Karpas-422 (cell line): ENCODE measurements at regions not wholly inside any gene's neighbourhood (a gene's known extent, or its start where the extent isn't known, plus 50 kb on each side); places are given as distances from the start of the nearest gene placed in this dataset.

Source experiments
- DNase-seq: peaks from one replicate; pipeline ENCODE4 v3.0.0-alpha.2; 2015
- H2AFZ ChIP-seq: fragments of 200-600 bp; sonication (generic); 2 replicates; pipeline ENCODE4 v1.6.1; 2014; ENCODE audit warnings: antibody characterized with exemption, low read length, mixed read lengths
- H3K27ac ChIP-seq: fragments of 200-600 bp; sonication (generic); 2 replicates; pipeline ENCODE4 v1.5.1; 2014; ENCODE audit warnings: mild to moderate bottlenecking, low read length, moderate library complexity
- H3K27me3 ChIP-seq: fragments of 200-600 bp; sonication (generic); 2 replicates; pipeline ENCODE4 v1.6.1; 2014; ENCODE audit warnings: low read length, mixed read lengths
- H3K36me3 ChIP-seq: fragments of 200-600 bp; sonication (generic); 2 replicates; pipeline ENCODE4 v1.6.1; 2014; ENCODE audit warnings: low read length, mixed read lengths; ENCODE audit not compliant: insufficient read depth
- H3K4me1 ChIP-seq: fragments of 200-600 bp; sonication (generic); 2 replicates; pipeline ENCODE4 v1.6.1; 2014; ENCODE audit warnings: mild to moderate bottlenecking, low read length, mixed read lengths
- H3K4me2 ChIP-seq: fragments of 200-600 bp; sonication (generic); 2 replicates; pipeline ENCODE4 v1.6.1; 2014; ENCODE audit warnings: low read length, low read depth, mild to moderate bottlenecking; ENCODE audit not compliant: poor library complexity, severe bottlenecking
- H3K4me3 ChIP-seq: fragments of 200-600 bp; sonication (generic); 2 replicates; pipeline ENCODE4 v1.5.1; 2014; ENCODE audit warnings: mild to moderate bottlenecking, antibody characterized with exemption, low read length, mixed read lengths
- H3K79me2 ChIP-seq: fragments of 200-600 bp; sonication (generic); 2 replicates; pipeline ENCODE4 v1.6.1; 2014; ENCODE audit warnings: mild to moderate bottlenecking, low read length, mixed read lengths
- H3K9ac ChIP-seq: fragments of 200-600 bp; sonication (generic); 2 replicates; pipeline ENCODE4 v1.6.0; 2014; ENCODE audit warnings: low read length
- H3K9me2 ChIP-seq: fragments of 200-600 bp; sonication (generic), shearing (Covaris generic); replicated peaks from 2 replicates; pipeline ENCODE4 v1.6.0; 2014; ENCODE audit warnings: mild to moderate bottlenecking, low read length, moderate library complexity; ENCODE audit not compliant: insufficient read depth
- H3K9me3 ChIP-seq: fragments of 300-700, 200-600 bp; sonication (generic); 2 replicates; pipeline ENCODE4 v1.6.1; 2014; ENCODE audit warnings: low read length, mixed read lengths
- H4K20me1 ChIP-seq: fragments of 200-600 bp; sonication (generic); 2 replicates; pipeline ENCODE4 v1.6.1; 2014; ENCODE audit warnings: mild to moderate bottlenecking, antibody characterized with exemption, low read length, low read depth; ENCODE audit not compliant: insufficient read depth

DNA sequence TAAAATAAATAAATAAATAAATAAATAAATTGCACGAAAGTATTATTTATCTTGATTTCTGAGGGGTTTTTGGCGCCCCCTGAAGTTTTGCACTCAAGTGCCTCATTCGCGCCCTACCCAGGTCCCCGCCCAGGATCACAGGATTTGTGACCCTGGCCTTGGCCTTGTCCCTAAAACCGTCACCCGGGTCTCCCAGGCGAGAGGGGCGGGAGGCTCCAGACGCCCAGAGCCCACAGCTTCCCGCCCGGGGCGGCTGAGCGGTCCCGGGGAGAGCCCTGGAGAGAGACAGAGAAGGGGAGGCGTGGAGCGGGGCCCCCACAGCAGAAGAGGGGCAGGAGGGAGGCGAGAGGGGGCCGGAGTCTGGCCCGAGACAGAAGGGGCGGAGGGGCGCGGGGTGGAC is 91.8 kb upstream of the CASZ1 start:
- H3K79me2 ChIP-seq = no peaks in the 10 kb centered on the region
- H3K9ac ChIP-seq = no peak overlapping the region
- no peak overlapping the region for H3K4me2 ChIP-seq
- no peak overlapping the region for H3K4me3 ChIP-seq
- H2AFZ ChIP-seq = no peak overlapping the region
- no peaks in the 10 kb centered on the region for H3K4me1 ChIP-seq
- DNase-seq = no peak
- H3K9me3 ChIP-seq = no peaks in the 10 kb centered on the region
- H3K27ac ChIP-seq = no peak overlapping the region
- H3K36me3 ChIP-seq = no peaks in the 10 kb centered on the region
- H3K9me2 ChIP-seq = no peaks in the 10 kb centered on the region
- H3K27me3 ChIP-seq = no peaks in the 10 kb centered on the region
- no peaks in the 10 kb centered on the region for H4K20me1 ChIP-seq

DNA sequence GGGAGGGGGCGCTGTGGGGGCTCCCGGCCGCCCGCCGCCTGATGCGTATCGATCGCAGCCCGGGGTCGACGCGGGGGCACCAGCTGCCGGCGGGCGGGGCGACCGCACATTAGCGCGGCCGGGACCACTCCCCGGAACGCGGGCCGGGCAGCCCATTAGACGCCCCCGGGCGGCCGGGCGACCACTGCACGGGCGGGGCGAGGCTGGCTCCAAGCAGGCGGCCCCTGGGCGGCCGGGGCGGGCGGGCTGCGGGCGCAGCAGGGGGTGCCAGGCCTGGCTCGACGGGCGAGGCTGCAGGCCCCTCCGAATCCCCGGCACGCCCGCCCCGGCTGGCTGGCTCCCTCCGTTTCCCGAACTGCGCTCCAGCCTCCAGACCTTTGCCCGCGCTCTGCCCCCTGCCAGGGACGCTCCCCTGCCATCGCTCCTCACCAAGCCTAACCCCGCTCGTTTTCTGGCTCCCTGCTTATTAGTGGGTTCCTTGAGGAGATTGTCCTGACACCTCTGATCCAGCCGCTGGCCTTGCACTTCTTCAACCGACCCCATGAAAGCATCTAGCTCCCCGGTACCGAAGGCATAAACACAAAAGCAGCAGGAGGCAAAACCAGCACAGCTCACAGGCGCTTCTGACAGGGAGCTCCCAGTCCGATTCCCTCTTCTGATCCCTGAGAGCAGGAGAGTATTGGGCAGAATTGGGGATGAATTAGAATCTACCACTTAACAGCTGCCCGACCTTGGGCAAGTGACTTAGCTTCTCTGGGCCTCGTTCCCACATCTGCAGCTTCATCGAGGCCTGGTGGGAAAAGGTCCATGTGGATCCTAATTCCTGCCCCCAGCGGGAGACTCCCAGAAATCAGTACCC is 92.6 kb upstream of the CASZ1 start:
- H3K4me3 ChIP-seq = no peak overlapping the region
- no peaks in the 10 kb centered on the region for H3K9me2 ChIP-seq
- no peak overlapping the region for H3K4me2 ChIP-seq
- no peaks in the 10 kb centered on the region for H3K79me2 ChIP-seq
- no peak overlapping the region for H2AFZ ChIP-seq
- H3K36me3 ChIP-seq = no peaks in the 10 kb centered on the region
- no peak for DNase-seq
- no peaks in the 10 kb centered on the region for H3K9me3 ChIP-seq
- H3K27ac ChIP-seq = no peak overlapping the region
- no peaks in the 10 kb centered on the region for H3K27me3 ChIP-seq
- no peaks in the 10 kb centered on the region for H4K20me1 ChIP-seq
- H3K9ac ChIP-seq = no peak overlapping the region
- no peaks in the 10 kb centered on the region for H3K4me1 ChIP-seq

DNA sequence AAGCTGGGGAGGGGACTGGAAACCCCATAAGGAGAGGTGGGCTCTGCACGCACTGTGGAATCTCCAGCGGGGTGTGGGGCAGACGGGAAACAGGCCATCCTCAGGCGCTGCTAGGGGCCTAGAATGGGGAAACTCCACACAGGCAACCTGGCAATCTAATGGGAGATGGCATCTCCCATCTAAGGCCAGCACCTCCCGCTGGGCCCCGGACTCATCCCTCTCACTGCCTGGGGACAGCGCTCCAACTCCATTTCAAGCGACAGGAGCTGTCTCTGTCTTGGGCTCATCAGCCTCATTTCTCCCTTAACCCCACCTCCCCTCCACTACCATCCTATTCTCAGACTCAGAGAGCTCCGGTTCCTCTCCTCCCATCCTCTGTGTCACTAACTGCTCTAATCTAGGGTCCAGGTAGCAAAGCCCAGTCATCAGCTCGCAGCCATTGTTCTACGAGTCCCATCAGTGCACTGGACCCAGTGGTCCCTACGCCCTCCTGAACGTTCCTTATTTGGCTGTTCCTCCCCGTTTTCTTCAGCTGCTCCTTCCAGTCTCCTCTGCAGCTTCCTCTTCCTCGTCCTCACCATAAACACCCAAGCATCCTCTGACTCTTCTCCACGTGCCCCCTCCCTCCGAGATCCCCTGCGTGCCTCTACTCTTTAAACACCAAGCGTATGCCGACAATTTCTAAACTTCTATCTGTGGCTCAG is 93.4 kb upstream of the CASZ1 start:
- Histone ChIP-seq H3K4me2 (no peak overlapping the region), H3K4me1 (no peaks in the 10 kb centered on the region), H2AFZ (no peak overlapping the region), H3K27ac (no peak overlapping the region), H3K4me3 (no peak overlapping the region), H4K20me1 (no peaks in the 10 kb centered on the region), H3K79me2 (no peaks in the 10 kb centered on the region), H3K27me3 (no peaks in the 10 kb centered on the region), H3K36me3 (no peaks in the 10 kb centered on the region), H3K9ac (no peak overlapping the region), H3K9me3 (no peaks in the 10 kb centered on the region), H3K9me2 (no peaks in the 10 kb centered on the region)
- no peak for DNase-seq

DNA sequence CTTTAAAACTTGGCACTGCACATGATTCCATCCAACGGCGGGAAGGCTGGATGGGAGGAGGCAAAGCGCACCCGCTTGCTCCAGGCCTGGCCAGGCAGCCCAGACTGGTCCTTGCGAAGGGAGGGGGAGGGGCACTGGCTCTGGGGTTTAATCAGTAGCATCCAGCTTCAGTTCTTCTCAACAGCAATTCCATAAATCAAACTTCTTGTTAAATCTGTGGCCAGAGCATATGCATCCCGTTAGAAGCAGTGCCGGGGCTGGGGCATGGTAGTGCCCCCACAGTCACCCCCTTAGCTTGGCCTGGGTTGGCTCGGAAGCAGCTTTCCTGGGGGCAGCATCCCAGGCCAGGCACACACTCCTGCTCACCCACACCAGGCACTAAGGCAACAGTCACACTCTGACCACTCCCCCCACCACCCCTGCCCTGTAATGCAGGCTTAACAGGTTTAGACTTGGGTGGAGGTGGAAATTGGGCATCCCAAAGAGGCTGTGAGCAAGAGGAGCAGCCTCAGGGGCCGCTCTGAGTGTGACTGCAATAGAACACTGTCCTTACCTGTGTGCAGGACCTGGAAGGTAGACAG is 94.1 kb upstream of the CASZ1 start:
- H2AFZ ChIP-seq = no peak overlapping the region
- H3K4me1 ChIP-seq = no peaks in the 10 kb centered on the region
- no peaks in the 10 kb centered on the region for H3K36me3 ChIP-seq
- no peaks in the 10 kb centered on the region for H3K9me2 ChIP-seq
- no peaks in the 10 kb centered on the region for H3K27me3 ChIP-seq
- no peak overlapping the region for H3K4me2 ChIP-seq
- H4K20me1 ChIP-seq = no peaks in the 10 kb centered on the region
- H3K4me3 ChIP-seq = no peak overlapping the region
- no peak overlapping the region for H3K9ac ChIP-seq
- no peak for DNase-seq
- no peaks in the 10 kb centered on the region for H3K9me3 ChIP-seq
- no peak overlapping the region for H3K27ac ChIP-seq
- H3K79me2 ChIP-seq = no peaks in the 10 kb centered on the region

DNA sequence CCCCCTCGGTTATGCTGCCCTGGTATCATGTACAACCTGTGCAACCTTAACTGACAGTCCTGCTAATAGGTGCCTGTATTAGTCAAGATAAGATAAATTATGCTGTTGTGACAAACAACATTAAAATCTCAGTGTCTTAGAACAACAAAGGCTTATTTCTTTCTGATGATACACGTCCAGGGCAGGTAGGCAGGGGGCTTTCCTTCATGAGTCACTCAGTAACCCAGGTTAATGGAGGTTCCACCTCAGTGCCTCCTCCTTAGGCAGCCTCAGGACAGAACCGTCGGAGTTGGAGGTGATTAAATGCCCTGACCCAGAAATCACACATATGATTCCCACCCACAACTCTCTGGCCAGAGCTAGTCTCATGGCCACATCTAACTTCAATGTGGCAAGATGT is 94.6 kb upstream of the CASZ1 start:
- H4K20me1 ChIP-seq = no peaks in the 10 kb centered on the region
- no peaks in the 10 kb centered on the region for H3K27me3 ChIP-seq
- H3K4me1 ChIP-seq = no peaks in the 10 kb centered on the region
- no peaks in the 10 kb centered on the region for H3K79me2 ChIP-seq
- H3K36me3 ChIP-seq = no peaks in the 10 kb centered on the region
- no peaks in the 10 kb centered on the region for H3K9me2 ChIP-seq
- H3K4me2 ChIP-seq = no peak overlapping the region
- no peak overlapping the region for H3K27ac ChIP-seq
- H3K9me3 ChIP-seq = no peaks in the 10 kb centered on the region
- H2AFZ ChIP-seq = no peak overlapping the region
- no peak for DNase-seq
- H3K4me3 ChIP-seq = no peak overlapping the region
- H3K9ac ChIP-seq = no peak overlapping the region

DNA sequence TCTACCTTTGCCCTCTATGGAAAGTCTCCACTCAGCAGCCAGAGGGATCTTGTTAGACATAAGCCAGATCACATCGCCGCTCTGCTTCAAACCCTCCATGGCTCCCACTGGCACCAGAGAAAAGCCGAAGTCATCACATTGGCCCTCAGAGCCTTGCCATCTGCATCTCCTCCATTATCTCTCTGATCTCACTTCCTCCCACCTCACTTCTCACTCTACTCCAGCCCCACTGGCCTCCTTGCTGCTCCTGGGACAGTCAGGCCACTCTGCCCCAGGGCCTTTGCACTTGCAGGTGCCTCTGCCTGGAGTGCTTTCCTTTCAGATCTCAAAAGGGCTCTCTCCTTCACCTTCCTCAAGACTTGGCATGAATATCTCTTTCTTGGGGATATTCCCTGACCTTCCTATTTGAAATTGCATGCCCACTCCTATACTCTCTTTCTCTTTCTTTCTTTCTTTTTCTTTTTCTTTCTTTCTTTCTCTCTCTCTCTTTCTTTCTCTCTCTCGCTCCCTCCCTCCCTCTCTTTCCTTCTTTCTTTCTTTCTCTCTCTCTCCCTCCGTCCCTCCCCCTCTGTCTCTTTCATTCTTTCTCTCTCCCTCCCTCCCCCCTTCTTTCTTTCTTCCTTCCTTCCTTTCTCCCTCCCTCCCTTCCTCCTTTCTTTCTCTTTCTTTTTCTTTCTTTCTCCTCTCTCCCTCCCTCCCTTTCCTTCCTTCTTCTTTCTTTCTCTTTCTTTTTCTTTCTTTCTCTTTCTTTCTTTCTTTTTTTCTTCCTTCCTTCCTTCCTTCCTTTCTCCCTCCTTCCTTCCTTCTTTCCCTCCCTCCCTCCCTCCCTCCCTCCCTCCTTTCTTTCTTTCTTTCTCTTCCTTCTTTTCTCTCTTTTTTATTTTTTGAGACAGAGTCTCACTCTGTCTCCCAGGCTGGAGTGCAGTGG is 96.0 kb upstream of the CASZ1 start:
- H3K4me1 ChIP-seq = no peaks in the 10 kb centered on the region
- no peaks in the 10 kb centered on the region for H3K9me2 ChIP-seq
- H3K79me2 ChIP-seq = no peaks in the 10 kb centered on the region
- no peaks in the 10 kb centered on the region for H3K27me3 ChIP-seq
- H3K27ac ChIP-seq = no peak overlapping the region
- H3K9me3 ChIP-seq = no peaks in the 10 kb centered on the region
- no peaks in the 10 kb centered on the region for H4K20me1 ChIP-seq
- H2AFZ ChIP-seq = no peak overlapping the region
- no peak overlapping the region for H3K4me2 ChIP-seq
- no peaks in the 10 kb centered on the region for H3K36me3 ChIP-seq
- H3K9ac ChIP-seq = no peak overlapping the region
- no peak overlapping the region for H3K4me3 ChIP-seq
- no peak for DNase-seq

DNA sequence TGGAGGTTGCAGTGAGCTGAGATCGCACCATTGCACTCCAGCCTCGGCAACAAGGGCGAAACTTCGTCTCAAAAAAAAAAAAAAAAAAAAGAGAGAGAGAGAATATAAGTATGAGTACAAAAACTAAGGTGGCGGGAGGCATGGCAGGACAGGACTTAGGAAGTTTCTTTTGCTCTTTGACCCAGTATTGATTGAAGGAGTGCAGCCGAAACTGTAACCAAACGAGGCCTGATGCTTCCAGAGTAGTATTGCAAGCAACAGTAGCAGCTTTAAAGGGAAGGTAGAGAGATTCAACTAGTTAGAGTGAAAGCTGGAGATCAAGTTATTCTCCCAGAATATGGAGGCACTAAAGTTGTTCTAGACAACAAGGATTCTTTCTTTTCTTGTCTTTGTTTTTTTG is 99.2 kb upstream of the CASZ1 start:
- H3K36me3 ChIP-seq = no peaks in the 10 kb centered on the region
- H3K79me2 ChIP-seq = no peaks in the 10 kb centered on the region
- no peak overlapping the region for H3K4me3 ChIP-seq
- H3K9me2 ChIP-seq = no peaks in the 10 kb centered on the region
- no peak for DNase-seq
- H3K4me1 ChIP-seq = peaks cover 5% of the 10 kb centered on the region; the same call in 1 of the 2 replicates
- H3K4me2 ChIP-seq = no peak overlapping the region
- no peaks in the 10 kb centered on the region for H4K20me1 ChIP-seq
- no peak overlapping the region for H3K9ac ChIP-seq
- no peak overlapping the region for H2AFZ ChIP-seq
- no peaks in the 10 kb centered on the region for H3K27me3 ChIP-seq
- H3K9me3 ChIP-seq = no peaks in the 10 kb centered on the region
- H3K27ac ChIP-seq = no peak overlapping the region
